Right renal pelvis (tissue), 4 donors: ENCODE measurements at regions not wholly inside any gene's neighbourhood (a gene's known extent, or its start where the extent isn't known, plus 50 kb on each side); places are given as distances from the start of the nearest gene placed in this dataset.

ENCODE experiments used
- DNase-seq, 4 donors: peaks; one replicate each; pipeline ENCODE4 v3.0.0-alpha.2; 2013; ENCODE audit warnings: low read depth in 4 of 4, low spot score in 3 of 4, missing footprints in 1 of 4

DNA sequence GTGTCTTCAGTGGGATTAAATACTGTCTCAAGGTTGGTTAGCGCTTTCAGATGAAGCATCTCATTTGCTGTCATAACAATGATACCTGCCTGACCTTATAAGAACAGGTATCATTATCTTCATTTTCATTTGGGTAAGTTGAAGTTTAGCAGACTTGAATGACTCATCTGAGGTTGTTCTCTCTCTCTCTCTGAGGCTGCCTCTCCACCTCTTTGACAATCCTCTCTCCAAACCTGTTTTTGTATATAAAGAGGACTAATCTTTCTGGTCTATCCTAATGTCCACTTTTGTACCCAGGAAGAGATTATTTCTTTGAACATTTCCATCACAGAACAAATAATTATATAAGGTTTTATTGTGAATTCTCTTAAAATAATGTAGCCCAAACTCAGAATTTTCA, 291.4 kb downstream of the KLF6 start:
- no peak for DNase-seq

DNA sequence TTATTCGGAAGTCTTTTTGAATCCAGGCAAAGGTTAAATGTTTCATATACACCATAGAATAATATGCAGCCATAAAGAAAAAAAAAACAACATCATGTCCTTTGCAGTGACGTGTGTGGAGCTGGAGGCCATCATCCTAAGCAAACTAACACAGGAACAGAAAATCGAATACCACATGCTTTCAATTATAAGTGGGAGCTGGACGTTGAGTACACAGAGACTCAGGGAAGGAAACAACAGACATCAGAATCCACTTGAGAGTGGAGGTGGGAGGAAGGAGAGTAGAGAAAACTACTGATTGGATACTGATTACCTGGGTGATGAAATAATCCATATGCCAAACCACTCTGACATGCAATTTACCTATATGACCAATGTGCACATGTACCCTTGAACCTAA, 293.4 kb downstream of the KLF6 start:
- DNase-seq, result no peak

DNA sequence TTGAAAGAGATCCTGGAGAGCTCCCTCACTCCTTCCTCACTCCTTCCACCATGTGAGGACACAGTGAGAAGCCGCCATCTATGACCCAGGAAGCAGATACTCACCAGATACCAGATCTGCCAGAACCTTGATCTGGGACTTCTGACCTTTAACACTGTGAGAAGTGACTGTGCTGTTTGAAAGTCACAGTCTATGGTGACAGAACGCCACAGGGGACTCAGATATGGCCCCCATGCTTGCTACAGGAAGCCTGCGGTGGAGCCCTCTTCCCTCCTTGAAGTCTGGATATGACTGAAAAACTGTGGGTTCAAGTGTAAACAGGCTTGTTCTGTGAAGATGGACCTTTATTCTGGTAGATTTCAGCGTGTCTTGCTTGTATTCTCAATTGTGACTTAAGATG, 297.8 kb downstream of the KLF6 start:
- DNase-seq, result no peak

DNA sequence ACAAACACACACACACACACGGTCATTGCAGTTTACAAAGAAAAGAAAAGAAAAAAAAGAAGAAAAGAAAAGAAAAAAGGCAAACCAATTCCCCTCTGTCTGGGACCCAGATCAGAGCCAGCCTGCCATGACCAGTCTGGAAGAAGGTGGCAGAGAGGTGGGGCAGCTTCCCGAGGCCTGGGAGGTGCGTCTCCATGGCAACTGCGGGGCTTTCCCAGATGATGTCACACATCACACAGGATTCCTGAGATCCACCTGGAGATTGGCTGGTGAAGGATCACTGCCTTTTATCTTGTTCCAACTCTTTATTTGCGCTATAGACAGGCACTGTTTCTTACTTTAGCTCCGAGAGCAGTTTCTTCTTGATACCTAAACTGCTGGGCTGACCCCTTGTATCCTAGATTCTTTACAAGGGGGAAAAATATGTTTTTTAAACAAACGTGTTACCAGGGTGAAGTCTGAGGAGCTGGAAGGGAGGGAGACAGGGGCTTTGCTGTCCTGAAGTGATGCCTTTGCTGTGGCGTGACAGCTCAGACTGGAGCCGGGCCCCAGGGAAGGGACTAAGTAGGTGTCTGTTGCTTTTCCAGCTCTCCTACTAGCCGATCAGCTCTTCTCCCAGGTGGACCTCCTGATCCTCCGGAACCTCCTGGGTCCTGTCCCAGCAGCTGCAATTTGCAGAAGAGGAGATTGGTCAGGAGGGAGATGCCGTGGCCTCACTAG, 298.5 kb downstream of the KLF6 start:
- no peak for DNase-seq

DNA sequence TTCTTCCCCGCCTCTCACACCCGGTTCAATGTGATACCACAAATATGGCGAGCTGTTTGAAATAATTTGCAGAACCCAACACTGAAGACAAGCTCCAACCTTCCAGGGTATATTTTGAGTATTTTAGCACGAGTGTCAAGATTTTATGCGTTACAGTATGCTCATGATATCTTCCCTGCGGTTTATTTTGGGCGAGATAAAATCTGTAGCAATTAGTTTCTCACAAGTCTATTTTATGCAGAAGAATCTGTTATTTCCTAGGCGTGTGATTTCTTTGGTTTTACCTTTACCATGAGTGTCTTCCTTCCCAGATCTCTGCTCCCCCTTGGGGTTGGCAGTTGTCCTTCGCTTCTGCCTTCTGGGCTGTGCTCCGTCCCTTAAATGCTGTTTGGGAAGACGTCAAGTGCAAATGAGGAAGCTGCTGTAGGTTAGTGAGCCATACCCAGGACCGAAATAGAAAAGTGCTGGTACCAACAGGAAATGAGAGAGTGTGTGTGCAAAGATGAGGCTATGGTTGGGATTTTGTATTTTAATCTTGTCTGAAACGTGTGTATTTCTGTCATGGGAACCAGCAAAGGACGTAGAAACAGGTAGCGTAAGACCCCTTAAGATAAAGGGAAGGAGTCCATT, 299.8 kb downstream of the KLF6 start:
- no peak for DNase-seq

DNA sequence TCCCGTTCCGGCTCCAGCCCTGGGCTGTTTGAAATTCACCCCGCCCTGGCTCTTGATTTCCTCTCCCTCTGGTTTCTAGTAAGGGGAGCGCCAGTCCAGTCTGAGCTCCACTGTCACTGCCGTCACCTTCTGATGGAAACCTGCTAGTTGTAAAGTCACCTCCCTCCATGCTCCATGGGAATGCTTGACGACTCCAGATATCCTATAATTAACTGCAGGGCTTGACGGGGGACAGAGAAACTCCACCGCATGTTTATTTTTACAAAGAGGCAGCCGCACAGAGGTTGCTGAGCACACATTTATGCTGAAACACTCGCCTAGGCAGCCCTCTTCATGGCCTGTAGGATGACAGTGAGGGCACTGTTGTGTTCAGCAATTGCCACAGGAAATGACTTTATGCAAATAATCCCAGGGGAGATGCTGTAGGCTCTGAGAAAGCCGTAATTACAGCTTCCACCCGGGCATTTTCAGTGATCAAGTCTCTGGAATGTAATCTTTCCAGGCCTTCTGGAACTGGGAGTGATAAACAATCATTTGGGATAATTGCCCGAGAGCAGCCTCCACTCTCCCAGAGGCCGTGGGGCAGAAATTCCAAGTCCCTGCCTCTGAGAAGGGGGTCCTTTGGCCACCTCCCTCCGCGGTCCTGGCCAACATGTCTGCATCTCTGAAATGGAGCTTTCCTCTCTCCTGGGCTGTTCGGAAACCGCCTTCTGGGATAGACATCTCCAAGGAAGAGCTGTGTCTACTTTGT, 300.5 kb downstream of the KLF6 start:
- DNase-seq, result no peak

DNA sequence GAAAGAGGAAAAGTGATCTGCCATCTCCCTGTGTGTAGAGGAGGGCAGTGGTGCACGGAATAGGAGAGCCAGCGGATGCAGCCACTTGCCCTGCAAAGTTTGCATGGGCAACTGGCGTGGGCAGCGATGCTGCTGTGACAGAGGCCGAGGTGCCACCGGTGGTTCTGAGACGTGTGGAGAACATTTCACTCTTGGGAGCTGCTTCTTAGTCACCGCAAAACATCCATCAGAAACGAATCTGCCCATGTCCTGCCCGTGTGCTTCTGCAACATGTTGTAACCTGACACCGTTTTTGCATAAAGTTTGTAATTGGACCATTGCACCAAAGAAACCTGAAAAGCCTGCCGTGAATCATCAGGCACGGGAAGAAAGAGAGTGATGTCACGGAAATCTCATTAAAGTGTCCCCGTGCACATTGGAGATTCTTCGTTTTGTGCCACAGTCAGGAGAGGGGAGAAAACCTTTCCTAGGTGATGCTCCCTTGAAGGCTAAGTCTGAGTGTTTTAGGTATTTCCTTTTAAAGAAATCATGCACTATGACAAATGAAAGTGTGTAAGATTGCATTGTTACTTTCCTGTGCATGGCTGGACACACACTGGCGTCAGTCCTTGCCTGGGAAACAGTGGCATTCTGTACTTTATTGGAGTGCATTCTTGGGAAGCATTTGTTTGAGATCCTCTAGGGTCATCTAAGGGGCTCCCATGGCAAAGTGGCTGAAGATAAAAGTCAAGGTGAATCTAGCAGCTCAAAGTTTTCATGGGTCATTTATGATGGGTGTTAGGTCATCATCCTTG, 302.6 kb downstream of the KLF6 start:
- peak in 3 of 4 donors; percentile 90 to 93 (median 91) for DNase-seq

DNA sequence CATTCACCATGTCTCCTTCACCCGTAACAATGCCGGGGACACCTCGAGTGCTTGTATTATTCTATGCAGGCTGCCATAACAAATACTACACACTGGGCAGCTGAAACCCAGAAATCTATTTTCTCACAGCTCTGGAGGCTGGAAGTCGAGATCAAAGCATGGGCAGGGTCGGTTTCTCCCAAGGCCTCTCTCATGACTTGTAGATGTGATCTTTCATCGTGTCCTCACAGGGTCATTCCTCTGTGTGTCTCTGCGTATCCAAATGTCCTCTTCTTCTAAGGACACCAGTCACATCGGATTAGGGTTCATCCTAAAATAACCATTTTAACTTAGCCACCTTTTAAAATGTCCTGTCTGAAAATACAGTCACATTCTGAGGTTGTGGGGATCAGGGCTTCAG, 303.5 kb downstream of the KLF6 start:
- no peak for DNase-seq

DNA sequence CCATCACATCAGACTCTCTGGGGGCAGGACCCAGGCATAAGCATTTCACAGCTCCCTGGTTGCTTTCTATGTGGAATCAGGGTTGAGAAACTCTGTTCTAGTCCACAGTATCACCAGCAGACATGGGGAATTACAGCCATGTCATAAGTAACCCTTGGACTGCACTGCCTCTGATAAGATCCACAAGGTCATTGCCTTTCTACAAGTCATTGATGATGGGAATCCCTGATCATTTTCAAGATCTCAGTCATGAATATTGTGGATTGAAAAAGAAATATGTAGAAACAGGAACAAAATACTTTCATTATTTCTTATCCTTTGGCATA, 304.1 kb downstream of the KLF6 start:
- DNase-seq, result no peak

DNA sequence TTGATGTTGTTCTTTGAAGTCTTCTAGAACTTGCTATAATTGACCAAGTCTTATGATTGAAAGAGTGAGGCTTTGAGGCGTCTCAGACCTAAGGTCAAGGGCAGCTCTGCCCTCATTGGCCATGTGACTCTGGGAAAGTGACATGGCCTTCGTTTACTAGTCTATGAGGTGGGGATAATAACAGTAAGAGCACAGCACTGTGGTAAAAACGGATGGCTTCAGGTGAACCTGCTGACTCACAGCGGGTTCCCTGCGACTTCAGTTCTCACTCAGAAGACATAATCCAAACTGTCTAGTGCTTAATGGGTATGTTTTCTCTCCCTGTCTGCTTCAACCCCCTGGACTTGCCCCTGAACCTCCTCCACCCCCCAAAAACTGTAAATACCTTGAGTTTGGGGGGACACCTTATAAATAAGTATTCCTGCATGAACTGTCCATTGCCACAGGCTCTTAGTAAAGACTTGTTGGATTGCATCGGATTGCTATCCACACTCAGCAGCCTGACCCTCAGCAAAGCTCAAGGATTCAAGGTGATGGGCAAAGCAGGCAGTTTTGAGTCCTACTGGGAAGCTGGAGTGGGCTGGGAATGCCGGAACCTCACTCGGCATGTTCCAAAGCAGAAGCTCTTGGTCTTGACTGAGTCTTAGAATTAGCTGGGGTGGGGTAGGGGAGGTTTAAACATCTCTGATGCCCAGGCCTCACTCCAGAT, 304.6 kb downstream of the KLF6 start:
- DNase-seq, result no peak

DNA sequence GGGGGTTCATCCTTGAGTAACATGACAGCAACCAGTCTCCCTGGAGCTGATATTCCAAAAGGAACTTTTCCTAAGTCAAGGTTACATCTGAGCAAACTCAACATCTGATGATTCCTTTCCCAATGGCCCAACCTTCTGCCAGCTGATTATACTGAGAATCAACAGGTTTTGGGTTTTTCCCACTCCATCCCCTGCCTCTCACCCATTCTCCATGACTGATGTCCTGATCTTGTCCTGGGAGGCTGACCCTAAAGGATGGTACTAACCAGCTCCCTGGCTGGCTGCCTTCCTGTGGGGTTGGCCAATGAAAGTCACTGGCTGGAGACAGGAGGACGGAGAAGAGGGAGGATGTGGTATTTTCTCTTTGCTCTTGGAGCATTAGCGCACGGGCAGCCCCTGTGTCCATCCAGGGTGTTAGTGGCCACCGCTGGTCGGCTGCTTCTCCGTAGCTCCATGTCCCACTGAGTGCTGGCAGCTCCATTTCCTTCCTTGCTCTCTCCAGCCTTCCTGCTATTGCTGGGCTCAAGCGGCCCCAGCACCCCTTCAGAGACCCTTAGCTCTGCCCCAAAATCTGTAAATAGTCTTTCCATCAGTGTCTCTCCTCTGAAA, 306.2 kb upstream of the PITRM1 start:
- DNase-seq, result no peak

DNA sequence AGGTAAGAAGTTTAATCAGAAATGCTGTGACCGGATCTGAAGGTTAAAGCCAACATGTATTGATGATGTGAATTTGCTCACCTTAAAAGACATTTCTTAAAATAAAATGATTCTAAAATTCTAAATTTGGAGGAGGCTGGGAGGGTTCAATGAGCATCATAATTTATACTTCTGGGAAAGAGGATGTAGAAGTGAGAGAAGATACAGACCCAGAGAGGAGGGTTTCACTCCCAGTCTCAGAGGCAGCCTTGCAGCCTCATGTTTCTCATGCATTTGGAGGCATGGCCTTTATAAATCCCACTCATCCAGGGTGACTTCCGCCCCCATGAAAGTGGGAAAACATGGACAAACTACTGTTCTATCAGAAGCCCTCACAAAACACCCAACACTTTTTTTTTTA, 305.6 kb upstream of the PITRM1 start:
- no peak for DNase-seq

DNA sequence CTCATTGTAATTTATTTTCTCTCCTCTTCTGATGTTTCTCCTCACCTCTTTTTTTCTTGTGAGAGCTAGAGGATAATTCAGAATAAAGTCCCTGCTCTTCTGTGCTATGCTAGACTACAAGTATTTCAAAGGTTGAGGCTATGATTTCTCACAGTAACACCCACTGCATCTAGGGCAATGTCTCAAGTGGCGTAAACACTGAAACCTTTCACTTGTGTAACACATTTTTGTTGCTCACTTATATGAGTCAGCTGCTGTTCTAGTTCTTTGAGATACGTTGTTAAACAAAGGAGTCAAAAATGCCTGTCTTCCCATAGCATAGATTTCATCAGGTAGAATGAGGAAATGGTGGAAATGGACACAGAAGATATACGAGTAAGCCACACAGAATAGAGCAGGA, 305.1 kb upstream of the PITRM1 start:
- DNase-seq, result no peak

DNA sequence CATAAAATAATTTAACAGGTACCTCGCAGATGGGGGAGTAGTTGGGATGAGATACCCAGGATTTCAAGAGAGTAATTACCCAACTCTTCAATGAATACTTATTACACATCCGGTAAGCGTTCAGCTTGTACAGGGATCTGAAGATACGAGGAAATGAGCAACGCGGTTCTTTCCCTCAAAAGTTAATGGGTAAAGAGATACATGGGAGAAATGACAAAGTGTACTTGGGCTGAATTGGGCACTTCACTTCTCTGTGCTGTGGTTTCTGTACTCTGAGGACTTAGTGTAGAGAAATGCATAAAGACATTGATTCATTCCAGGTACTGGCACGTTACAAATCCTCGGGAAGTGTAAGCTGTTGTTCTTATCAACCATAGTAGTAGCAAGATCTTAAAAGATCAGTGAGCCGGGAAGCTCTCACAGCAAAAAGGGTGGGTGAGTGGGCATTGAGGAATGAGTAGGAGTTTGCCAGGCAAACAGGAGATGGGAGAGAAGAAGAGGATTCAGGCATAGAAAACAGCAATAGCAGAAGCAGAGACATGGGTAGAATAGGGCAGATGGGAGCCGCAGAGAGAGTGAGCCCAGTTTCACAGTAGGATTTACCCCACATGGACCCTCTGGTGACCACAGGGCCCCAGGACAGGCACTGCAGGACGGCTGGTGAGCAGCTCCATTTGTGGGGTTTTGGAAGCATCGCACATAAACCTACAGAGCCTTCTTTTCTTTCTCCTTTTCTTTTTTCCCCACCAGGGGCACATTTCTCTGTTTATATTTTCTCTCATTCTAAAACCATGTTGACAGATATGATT, 304.3 kb upstream of the PITRM1 start:
- DNase-seq, result no peak

DNA sequence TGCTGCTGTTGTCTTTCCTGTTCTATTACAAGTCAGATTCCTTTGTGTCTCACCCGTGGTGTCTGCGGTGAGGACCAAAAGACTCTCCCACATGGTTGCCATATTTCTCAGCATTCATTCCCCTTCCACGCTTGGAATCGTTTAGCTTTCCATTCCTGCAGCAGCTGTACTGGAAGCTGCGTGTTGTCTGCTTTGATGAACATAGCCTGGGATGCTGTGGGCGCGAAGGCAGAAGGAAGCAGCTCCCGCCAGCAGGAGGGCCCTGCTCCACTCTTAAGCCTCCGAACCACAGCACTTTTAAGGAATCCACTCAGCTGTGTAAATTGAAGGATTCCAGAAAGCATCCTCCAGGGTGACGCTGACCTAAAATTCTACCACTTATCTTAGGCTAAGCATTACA, 303.6 kb upstream of the PITRM1 start:
- DNase-seq, result no peak

DNA sequence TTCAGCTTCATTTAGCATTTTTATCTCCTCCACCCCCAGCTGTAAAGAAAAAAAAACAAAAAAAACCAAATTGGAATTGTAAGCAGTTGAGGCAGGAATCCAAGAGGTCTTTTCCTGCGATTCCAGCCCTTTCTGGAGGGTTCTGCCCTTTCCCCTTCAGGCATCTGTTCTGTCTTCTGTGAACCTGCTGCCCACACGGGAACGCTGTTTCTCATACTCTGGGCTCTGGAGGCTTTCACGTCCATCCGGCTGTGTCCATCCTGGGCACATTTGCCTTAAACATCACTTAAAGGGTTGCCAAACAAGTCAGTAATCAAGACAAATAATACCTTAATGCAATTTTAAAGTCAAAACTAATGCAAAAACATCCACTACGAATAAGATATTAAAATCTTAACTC, 302.8 kb upstream of the PITRM1 start:
- no peak for DNase-seq

DNA sequence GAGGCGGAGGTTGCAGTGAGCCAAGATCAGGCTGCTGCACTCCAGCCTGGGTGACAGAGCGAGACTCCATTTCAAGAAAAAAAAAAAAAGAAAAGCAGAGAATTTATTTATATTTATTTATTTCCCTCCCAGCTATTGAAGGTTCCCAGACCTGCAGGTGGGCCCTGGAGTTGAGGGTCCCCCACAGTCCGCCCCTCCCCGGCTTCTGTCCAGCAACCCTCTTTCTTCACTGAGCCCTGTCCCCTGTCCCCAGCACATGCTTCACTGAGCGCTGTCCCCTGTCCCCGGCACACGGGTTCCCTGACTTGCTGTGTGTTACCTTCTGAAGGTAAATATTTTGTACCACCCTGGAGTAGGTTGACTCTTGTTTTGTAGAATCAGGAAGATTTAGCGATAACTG, 301.7 kb upstream of the PITRM1 start:
- DNase-seq, result no peak

DNA sequence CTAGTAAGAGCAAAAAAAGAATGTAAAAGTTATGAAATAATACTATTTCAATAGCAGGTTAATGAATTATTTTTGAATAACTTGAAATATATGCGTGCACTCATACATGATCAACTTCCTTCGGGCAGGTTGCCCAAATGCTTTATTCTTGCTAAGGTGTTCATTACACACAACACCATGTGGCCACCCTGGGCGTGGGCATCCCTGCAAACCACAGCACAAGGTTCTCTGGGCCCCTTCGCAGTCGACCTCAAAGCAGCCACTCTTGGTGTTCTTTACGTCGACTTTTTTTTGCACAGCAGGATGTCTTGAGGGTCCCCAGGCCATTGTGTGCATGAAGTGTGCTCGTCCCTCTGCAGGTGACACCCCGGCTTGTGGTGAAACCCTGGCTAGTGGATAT, 300.7 kb upstream of the PITRM1 start:
- no peak for DNase-seq

DNA sequence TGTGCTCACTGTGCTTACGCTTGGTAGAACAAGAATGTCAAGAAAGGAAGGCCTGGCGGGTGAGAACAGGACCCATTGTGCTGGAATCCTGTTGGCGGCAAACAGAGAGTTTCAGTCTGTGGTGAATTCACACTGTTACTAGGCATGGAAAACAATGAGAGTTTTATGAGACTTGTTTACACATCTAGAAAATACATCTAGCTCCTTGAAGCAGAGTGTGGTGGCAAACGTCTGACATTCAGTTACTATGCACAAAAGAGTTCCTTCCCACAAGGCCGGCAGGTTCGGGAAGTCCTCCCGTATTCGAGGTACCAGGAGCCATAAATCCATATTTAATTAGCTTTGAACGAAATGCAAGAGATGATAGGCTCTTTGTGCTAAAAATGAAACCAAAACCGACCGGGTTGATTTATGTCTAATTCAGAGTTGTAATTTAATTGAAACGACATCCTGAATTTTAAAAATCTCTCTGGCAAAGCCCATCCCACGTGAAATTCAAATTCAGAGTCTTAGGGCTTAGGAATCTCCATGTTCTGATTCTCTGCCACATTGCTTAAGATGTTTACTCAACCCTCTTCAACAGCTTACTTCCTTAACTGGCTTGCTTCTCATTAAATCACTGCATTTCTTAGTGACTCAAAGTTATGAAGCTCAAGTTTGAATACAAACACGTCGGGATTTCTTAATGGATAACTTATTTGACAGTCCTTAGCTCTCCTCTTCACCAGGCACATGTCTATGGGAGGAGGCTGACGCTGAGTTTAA, 299.9 kb upstream of the PITRM1 start:
- DNase-seq, result no peak
